SU-DHL-6 (cell line): ENCODE measurements at regions not wholly inside any gene's neighbourhood (a gene's known extent, or its start where the extent isn't known, plus 50 kb on each side); places are given as distances from the start of the nearest gene placed in this dataset.

Source experiments
- EZH2phosphoT487 ChIP-seq: fragments of 200-600 bp; sonication (generic), shearing (Covaris generic); conservative IDR thresholded peaks from 2 replicates; pipeline ENCODE4 v1.6.1; 2018; ENCODE audit warnings: mild to moderate bottlenecking, antibody characterized with exemption, low read length, moderate library complexity, mixed read lengths
- TF ChIP-seq, protein P1 (sequence below): fragments of 200-600 bp; sonication (generic); IDR thresholded peaks from one replicate; pipeline ENCODE4 v1.5.1; 2017; ENCODE audit warnings: antibody characterized with exemption, mild to moderate bottlenecking, low read length, moderate library complexity; ENCODE audit not compliant: insufficient read depth, poor library complexity, severe bottlenecking

DNA sequence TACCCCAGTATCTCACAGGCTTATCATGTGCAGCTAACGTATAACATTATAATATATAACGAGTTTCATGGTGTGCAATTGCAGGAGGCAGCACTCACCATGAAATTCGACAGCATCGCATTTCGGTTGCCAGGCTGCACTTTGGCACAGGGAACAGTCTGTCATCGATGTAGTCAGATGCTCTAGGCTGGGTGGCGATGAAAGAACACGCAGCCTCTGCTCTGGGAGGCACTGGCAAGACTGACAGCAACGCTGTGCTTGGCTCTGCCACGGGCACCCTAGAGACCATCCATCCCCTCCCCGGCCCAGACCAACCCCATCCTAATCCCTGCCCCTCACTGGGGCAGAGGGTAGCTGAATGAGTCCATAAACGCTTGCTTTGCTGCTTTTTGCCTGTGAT lies 290.8 kb downstream of the MED10 start:
- TF ChIP-seq, protein P1, sequence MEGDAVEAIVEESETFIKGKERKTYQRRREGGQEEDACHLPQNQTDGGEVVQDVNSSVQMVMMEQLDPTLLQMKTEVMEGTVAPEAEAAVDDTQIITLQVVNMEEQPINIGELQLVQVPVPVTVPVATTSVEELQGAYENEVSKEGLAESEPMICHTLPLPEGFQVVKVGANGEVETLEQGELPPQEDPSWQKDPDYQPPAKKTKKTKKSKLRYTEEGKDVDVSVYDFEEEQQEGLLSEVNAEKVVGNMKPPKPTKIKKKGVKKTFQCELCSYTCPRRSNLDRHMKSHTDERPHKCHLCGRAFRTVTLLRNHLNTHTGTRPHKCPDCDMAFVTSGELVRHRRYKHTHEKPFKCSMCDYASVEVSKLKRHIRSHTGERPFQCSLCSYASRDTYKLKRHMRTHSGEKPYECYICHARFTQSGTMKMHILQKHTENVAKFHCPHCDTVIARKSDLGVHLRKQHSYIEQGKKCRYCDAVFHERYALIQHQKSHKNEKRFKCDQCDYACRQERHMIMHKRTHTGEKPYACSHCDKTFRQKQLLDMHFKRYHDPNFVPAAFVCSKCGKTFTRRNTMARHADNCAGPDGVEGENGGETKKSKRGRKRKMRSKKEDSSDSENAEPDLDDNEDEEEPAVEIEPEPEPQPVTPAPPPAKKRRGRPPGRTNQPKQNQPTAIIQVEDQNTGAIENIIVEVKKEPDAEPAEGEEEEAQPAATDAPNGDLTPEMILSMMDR, result no peak
- TF ChIP-seq EZH2phosphoT487, result no peak
